Heart right ventricle (tissue), 16 donors: ENCODE measurements at regions not wholly inside any gene's neighbourhood (a gene's known extent, or its start where the extent isn't known, plus 50 kb on each side); places are given as distances from the start of the nearest gene placed in this dataset.

Source experiments
- ATAC-seq, 8 donors: fragments of 200-7000 bp; cut with Tn5 transposase; one replicate each; pipeline ENCODE4 v1.9.1; 2020; ENCODE audit warnings: mild to moderate bottlenecking in 8 of 8, moderate library complexity in 8 of 8, moderate number of reproducible peaks in 1 of 8
- DNase-seq, 2 donors: peaks; one replicate each; pipeline ENCODE4 v3.0.0-alpha.2; 2020
- H3K27ac ChIP-seq, 10 donors: fragments of 200-600 bp; sonication (generic) in 2 of 10; one replicate each; pipeline versions ENCODE4 v1.5.0 to v1.8.0; 2020 to 2022; ENCODE audit warnings: mild to moderate bottlenecking in 3 of 10
- H3K27me3 ChIP-seq, 7 donors: fragments of 200-600 bp; one replicate each; pipeline ENCODE4 v1.8.0; 2021 to 2022; ENCODE audit warnings: mild to moderate bottlenecking in 2 of 7
- H3K36me3 ChIP-seq, 9 donors: fragments of 200-600 bp; sonication (generic) in 1 of 9; one replicate each; pipeline versions ENCODE4 v1.5.0 to v1.8.0; 2020 to 2022; ENCODE audit warnings: mild to moderate bottlenecking in 2 of 9
- H3K4me1 ChIP-seq, 9 donors: fragments of 200-600 bp; sonication (generic) in 1 of 9; one replicate each; pipeline versions ENCODE4 v1.5.0 to v1.8.0; 2020 to 2022; ENCODE audit warnings: mild to moderate bottlenecking in 4 of 9
- H3K4me3 ChIP-seq, 10 donors: fragments of 200-600 bp; sonication (generic) in 2 of 10; one replicate each; pipeline versions ENCODE4 v1.5.0 to v1.8.0; 2020 to 2022; ENCODE audit warnings: mild to moderate bottlenecking in 7 of 10, moderate library complexity in 2 of 10
- H3K9me3 ChIP-seq, 11 donors: fragments of 200-600 bp in 10 of 11; sonication (generic) in 2 of 11; one replicate each; pipeline versions ENCODE4 v1.5.0 to v1.8.0; 2013 to 2022; ENCODE audit warnings: mild to moderate bottlenecking in 2 of 11, control low read depth in 1 of 11, moderate library complexity in 1 of 11
- WGBS, 2 donors: extraction: QIAGEN DNeasy Blood & Tissue Kit; methylation state at CpG; one replicate each; pipeline ENCODE4 v1.1.7; 2013; ENCODE audit warnings: inconsistent platforms in 1 of 2; 5-methylcytosine and 5-hydroxymethylcytosine counted together
- intact Hi-C, 10 donors: fragments of 100-400 bp; cut with DNase I; formaldehyde crosslinking; loops; one replicate each; pipeline versions ENCODE4 v1.11.1 to v1.14.2; 2022
- TF ChIP-seq, protein P1 (sequence below), 9 donors: fragments of 200-600 bp; sonication (generic) in 2 of 9; IDR thresholded peaks; one replicate each; pipeline versions ENCODE4 v1.5.0 to v1.8.0; 2021 to 2022; ENCODE audit warnings: antibody characterized with exemption in 9 of 9, mild to moderate bottlenecking in 5 of 9, moderate library complexity in 1 of 9
- donor health status: Arrhythmogenic right ventricular cardiomyopathy.
- donor health status: ischemic (EF 13 %, LVEDD 7.1; RV severe dilation, severe dysfunction).
- donor health status: healthy with polysubstance abuse.
- donor health status: DM: no; HTN: yes; CAD: no.
- donor health status: DM: no; HTN: no; CAD: no.
- donor health status: ischemic (EF 25% LVEDD 6.9; RV normal size, moderate dysfunction).
- donor health status: ischemic (EF 25% LVEDD 5.7; RV mildly dilated, moderate dysfunction).
- donor health status: healthy.
- donor health status: DM: yes; HTN: yes; CAD: no.
- donor health status: Ischemic cardiomyopathy.
- donor health status: ischemic (EF 35%, LVEDD 5.7; RV mildly dilated, moderate dysfunction).
- donor health status: nonischemic (EF 11% LVEDD 7.7; RV severe dilation, severe dysfunction).
- donor health status: DM: yes; HTN: yes; CAD: no.
- donor health status: PGD.
- donor health status: ischemic (EF 29% LVEDD 5.4; RV normal size, mild dysfunction).
- donor health status: nonischemic (EF 23%, LVEDD 6.1; RV moderate dilation, normal function).

GRCh38 chr2:116319001-116319400, 1495.5 kb upstream of the DDX18 start:
- DNase-seq (no peak), ATAC-seq (no peak)
- no peaks in the 10 kb centered on the region for H3K4me1 ChIP-seq
- no peaks in the 10 kb centered on the region for H3K36me3 ChIP-seq
- H3K27me3 ChIP-seq: no peaks in the 10 kb centered on the region
- H3K4me3 ChIP-seq: no peak overlapping the region
- intact Hi-C loops: no loop called here
- TF ChIP-seq, protein P1, sequence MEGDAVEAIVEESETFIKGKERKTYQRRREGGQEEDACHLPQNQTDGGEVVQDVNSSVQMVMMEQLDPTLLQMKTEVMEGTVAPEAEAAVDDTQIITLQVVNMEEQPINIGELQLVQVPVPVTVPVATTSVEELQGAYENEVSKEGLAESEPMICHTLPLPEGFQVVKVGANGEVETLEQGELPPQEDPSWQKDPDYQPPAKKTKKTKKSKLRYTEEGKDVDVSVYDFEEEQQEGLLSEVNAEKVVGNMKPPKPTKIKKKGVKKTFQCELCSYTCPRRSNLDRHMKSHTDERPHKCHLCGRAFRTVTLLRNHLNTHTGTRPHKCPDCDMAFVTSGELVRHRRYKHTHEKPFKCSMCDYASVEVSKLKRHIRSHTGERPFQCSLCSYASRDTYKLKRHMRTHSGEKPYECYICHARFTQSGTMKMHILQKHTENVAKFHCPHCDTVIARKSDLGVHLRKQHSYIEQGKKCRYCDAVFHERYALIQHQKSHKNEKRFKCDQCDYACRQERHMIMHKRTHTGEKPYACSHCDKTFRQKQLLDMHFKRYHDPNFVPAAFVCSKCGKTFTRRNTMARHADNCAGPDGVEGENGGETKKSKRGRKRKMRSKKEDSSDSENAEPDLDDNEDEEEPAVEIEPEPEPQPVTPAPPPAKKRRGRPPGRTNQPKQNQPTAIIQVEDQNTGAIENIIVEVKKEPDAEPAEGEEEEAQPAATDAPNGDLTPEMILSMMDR (IDR thresholded peaks at IDR 0.05): no peak
- 32 to 55% methylated on average over 1 of the region's 1 CpG for WGBS, 2 donors
- no peaks in the 10 kb centered on the region for H3K9me3 ChIP-seq
- no peak overlapping the region for H3K27ac ChIP-seq

DNA sequence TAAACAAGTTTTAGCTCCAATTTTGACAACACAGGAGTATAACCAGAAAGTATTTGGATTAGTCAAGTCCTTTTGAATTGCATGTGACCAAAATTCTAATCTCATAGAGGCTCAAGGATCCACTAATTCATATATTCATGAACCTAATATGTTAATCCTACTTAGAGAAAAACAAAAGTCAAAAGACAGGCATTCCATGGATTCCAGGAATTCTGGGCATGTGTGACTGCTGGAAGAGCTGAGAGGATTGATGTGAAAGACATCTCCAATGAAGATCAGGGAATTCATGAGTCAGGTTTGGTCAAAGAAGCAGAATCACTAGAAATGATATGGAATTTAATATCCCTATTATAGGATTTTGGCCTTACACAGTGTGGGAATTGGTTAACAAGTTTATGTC, 1494.6 kb upstream of the DDX18 start:
- ATAC-seq: no peak
- Histone ChIP-seq H3K27ac (no peak overlapping the region), H3K4me1 (no peaks in the 10 kb centered on the region), H3K4me3 (no peak overlapping the region), H3K36me3 (no peaks in the 10 kb centered on the region), H3K9me3 (peaks cover 0 to 2% (median 0%) of the 10 kb centered on the region in 11 donors), H3K27me3 (no peaks in the 10 kb centered on the region)
- intact Hi-C loops: no loop called here
- TF ChIP-seq, protein P1 (IDR thresholded peaks at IDR 0.05): no peak
- DNase-seq: no peak

GRCh38 chr2:116329280-116329679, 1485.2 kb upstream of the DDX18 start:
- TF ChIP-seq, protein P1 (IDR thresholded peaks at IDR 0.05): no peak
- no peak for DNase-seq
- no peak overlapping the region for H3K27ac ChIP-seq
- intact Hi-C loops: no loop called here
- no peaks in the 10 kb centered on the region for H3K4me1 ChIP-seq
- no peaks in the 10 kb centered on the region for H3K36me3 ChIP-seq
- 75 to 76% methylated on average over 3 of the region's 3 CpGs for WGBS, 2 donors
- no peaks in the 10 kb centered on the region for H3K27me3 ChIP-seq
- peaks cover 0 to 48% (median 5%) of the 10 kb centered on the region in 11 donors for H3K9me3 ChIP-seq
- no peak overlapping the region for H3K4me3 ChIP-seq
- ATAC-seq: no peak

- 72 to 81% methylated on average over 2 of the region's 2 CpGs for WGBS, 2 donors
- H3K36me3 ChIP-seq: no peaks in the 10 kb centered on the region
- intact Hi-C loops: no loop called here
These were observed 1473.8 kb upstream of the DDX18 start for GRCh38 chr2:116340690-116341089.

More at GRCh38 chr2:116340690-116341089, 1473.8 kb upstream of the DDX18 start:
- DNase-seq (no peak), ATAC-seq (no peak)
- H3K4me3 ChIP-seq: no peak overlapping the region
- no peak overlapping the region for H3K27ac ChIP-seq
- no peaks in the 10 kb centered on the region for H3K4me1 ChIP-seq
- H3K9me3 ChIP-seq: peaks cover 0 to 15% (median 0%) of the 10 kb centered on the region in 11 donors
- TF ChIP-seq, protein P1 (IDR thresholded peaks at IDR 0.05): no peak
- H3K27me3 ChIP-seq: no peaks in the 10 kb centered on the region
